ENCODE measurements at regions not wholly inside any gene's neighbourhood (a gene's known extent, or its start where the extent isn't known, plus 50 kb on each side); places are given as distances from the start of the nearest gene placed in this dataset.

DNA sequence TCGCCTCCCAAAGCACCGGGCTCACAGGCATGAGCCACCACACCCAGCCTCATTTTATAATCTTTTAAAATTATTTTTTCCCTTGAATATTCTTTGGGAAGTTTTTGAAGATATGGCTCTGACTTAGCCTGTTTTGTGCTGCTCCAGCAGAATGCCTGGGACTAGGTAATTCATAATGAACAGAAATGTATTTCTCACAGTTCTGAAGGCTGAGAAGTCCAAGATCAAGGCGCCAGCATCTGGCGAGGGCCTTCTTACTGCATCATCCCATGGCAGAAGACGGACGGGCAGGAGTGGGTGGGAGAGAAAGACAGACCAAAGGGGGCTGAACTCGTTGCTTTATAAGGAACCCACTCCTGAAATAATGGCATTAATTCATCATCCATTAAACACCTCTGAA is 99.0 kb upstream of the SLC25A33 start:
- H3K4me1 ChIP-seq (ENCODE audit: control insufficient read depth in 2 of 2, insufficient read depth in 2 of 2, low read length in 2 of 2), result no peaks in the 10 kb centered on the region
- H3K27ac Mint-ChIP-seq, result no peak overlapping the region
- no peaks in the 10 kb centered on the region for H3K9me3 ChIP-seq (ENCODE audit: control insufficient read depth in 2 of 3, low read length in 3 of 3)
- no peaks in the 10 kb centered on the region for H3K36me3 ChIP-seq (ENCODE audit: control insufficient read depth in 2 of 3, insufficient read depth in 3 of 3, low read length in 3 of 3)
- CTCF ChIA-PET, result no interaction called here
- no peak overlapping the region for H3K27ac ChIP-seq (ENCODE audit: low read depth, low read length)
- POLR2A ChIA-PET, result interaction anchor here (0.8 kb wide), 1 partner anchor 12 kb away, joined by 3 read pairs; no protein-coding TSS in a partner anchor
- ATAC-seq, result no peak
- H3K4me3 Mint-ChIP-seq, result no peak overlapping the region
- no peak overlapping the region for H3K4me3 ChIP-seq (ENCODE audit: low read length)
- no peaks in the 10 kb centered on the region for H3K4me1 Mint-ChIP-seq
- no peak for DNase-seq
- H3K9me3 Mint-ChIP-seq, result no peaks in the 10 kb centered on the region
- peaks cover 0 to 49% (median 0%) of the 10 kb centered on the region in 5 donors for H3K27me3 Mint-ChIP-seq
- no peaks in the 10 kb centered on the region for H3K27me3 ChIP-seq (ENCODE audit: control insufficient read depth in 2 of 2, insufficient read depth in 2 of 2, low read length in 2 of 2)
- intact Hi-C loops (cut with micrococcal nuclease), result no loop called here
- no peaks in the 10 kb centered on the region for H3K36me3 Mint-ChIP-seq

DNA sequence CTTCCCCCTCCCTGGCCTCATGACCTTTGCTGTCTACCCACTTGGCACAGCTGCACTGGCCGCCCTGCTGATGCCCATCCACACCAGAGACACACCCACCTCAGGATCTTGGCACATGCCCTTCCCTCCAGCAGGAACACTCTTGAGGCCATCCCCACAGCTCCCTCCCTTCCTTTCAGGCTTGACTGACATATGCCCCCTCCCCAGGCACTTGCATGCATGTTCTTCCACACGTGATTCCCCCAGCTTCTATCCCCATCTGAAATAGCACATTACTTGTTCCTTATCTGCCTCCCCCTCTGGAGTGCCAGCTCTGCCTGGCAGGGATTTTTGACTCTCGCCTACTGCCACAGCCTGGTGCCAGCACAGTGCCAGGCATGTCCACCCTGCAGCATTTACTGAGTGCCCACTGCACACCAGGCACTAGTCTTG is 98.5 kb upstream of the SLC25A33 start:
- no peaks in the 10 kb centered on the region for H3K36me3 Mint-ChIP-seq
- no peak overlapping the region for H3K4me3 Mint-ChIP-seq
- H3K27me3 Mint-ChIP-seq, result peaks cover 0 to 48% (median 0%) of the 10 kb centered on the region in 5 donors
- Histone ChIP-seq H3K36me3 (ENCODE audit: control insufficient read depth in 2 of 3, insufficient read depth in 3 of 3, low read length in 3 of 3) (no peaks in the 10 kb centered on the region), H3K27me3 (ENCODE audit: control insufficient read depth in 2 of 2, insufficient read depth in 2 of 2, low read length in 2 of 2) (no peaks in the 10 kb centered on the region), H3K9me3 (ENCODE audit: control insufficient read depth in 2 of 3, low read length in 3 of 3) (no peaks in the 10 kb centered on the region), H3K27ac (ENCODE audit: low read depth, low read length) (no peak overlapping the region), H3K4me3 (ENCODE audit: low read length) (no peak overlapping the region), H3K4me1 (ENCODE audit: control insufficient read depth in 2 of 2, insufficient read depth in 2 of 2, low read length in 2 of 2) (no peaks in the 10 kb centered on the region)
- H3K27ac Mint-ChIP-seq, result no peak overlapping the region
- no peak for DNase-seq
- no peaks in the 10 kb centered on the region for H3K9me3 Mint-ChIP-seq
- intact Hi-C loops (cut with micrococcal nuclease), result no loop called here
- H3K4me1 Mint-ChIP-seq, result no peaks in the 10 kb centered on the region
- ChIA-PET CTCF (no interaction called here), POLR2A (interaction anchor here (0.8 kb wide), 1 partner anchor 12 kb away, joined by 3 read pairs; no protein-coding TSS in a partner anchor)
- ATAC-seq, result no peak

DNA sequence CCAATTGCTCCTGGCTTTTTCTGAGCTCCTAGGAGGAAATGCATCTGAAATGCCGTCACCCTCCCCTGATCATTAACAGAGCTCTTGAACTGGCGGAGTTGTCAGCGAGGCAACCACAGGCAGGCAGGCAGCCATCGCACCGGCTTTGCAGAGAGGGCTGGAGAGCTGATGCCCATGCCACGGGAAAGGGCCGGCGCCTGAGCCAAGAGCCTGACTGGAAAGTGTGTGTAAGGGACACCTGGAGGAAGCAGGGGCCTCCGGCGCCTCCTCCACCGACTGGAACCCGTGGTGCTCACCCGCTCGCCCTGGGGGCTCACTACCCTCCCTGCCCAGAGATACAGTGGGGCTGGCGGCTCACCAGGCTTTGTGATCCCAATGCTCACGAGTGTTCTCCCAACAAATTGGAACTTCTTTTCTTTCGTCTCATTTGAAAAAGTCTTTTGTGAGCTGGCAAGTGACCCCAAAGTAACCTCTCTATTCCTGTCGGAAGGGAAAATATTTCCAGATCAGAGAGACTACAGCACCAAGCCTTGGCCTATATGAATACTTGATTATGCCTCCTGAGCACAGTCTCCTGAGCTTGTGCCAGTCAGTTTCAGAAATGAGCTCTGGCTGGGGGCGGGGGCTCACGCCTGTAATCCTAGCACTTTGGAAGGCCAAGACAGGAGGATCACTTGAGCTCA is 97.7 kb upstream of the SLC25A33 start:
- POLR2A ChIA-PET, result interaction anchor here (0.6 kb wide), 1 partner anchor 151 kb away, joined by 5 read pairs; no protein-coding TSS in a partner anchor
- CTCF ChIA-PET, result interaction anchor here (1.2 kb wide), 1 partner anchor 13 kb away, joined by 3 read pairs; no protein-coding TSS in a partner anchor

DNA sequence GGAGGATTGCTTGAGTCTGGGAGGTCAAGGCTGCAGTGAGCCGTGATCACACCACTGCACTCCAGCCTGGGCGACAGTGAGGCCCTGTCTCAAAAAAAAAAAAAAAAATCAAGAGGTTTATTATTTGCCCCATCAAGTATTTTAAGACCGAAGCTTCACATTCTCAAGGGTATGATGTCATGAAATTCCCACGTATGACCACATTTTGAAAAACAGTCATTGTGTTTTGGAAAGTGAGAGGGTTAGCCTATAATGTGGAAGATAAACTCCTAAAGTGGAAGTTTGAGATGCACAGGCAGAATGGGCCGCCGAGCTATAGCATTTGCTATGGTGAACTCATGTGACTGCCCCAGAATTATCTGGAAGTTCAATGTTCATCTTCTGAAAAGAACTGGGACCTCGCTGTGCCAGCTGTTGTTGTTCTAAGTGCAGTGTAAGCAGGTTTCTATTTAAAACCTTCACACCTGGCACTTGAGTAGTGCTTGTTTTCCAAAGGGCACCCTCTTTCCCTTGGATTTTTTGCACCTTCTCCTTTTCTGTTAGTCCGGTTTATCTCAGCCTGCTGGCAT is 96.9 kb upstream of the SLC25A33 start:
- intact Hi-C loops (cut with micrococcal nuclease), result no loop called here
- no peak overlapping the region for H3K27ac Mint-ChIP-seq
- ATAC-seq (no peak), DNase-seq (no peak)
- Histone ChIP-seq H3K9me3 (ENCODE audit: control insufficient read depth in 2 of 3, low read length in 3 of 3) (no peaks in the 10 kb centered on the region), H3K4me1 (ENCODE audit: control insufficient read depth in 2 of 2, insufficient read depth in 2 of 2, low read length in 2 of 2) (no peaks in the 10 kb centered on the region), H3K27ac (ENCODE audit: low read depth, low read length) (no peak overlapping the region), H3K4me3 (ENCODE audit: low read length) (no peak overlapping the region), H3K36me3 (ENCODE audit: control insufficient read depth in 2 of 3, insufficient read depth in 3 of 3, low read length in 3 of 3) (no peaks in the 10 kb centered on the region), H3K27me3 (ENCODE audit: control insufficient read depth in 2 of 2, insufficient read depth in 2 of 2, low read length in 2 of 2) (no peaks in the 10 kb centered on the region)
- CTCF ChIA-PET, result interaction anchor here (1.2 kb wide), 1 partner anchor 13 kb away, joined by 3 read pairs; no protein-coding TSS in a partner anchor
- H3K9me3 Mint-ChIP-seq, result no peaks in the 10 kb centered on the region
- no peaks in the 10 kb centered on the region for H3K36me3 Mint-ChIP-seq
- no peak overlapping the region for H3K4me3 Mint-ChIP-seq
- H3K27me3 Mint-ChIP-seq, result peaks cover 0 to 49% (median 0%) of the 10 kb centered on the region in 5 donors
- POLR2A ChIA-PET, result no interaction called here
- H3K4me1 Mint-ChIP-seq, result no peaks in the 10 kb centered on the region

More for the DNA sequence above, 97.7 kb upstream of the SLC25A33 start:
- Histone ChIP-seq H3K9me3 (ENCODE audit: control insufficient read depth in 2 of 3, low read length in 3 of 3) (no peaks in the 10 kb centered on the region), H3K27ac (ENCODE audit: low read depth, low read length) (no peak overlapping the region), H3K27me3 (ENCODE audit: control insufficient read depth in 2 of 2, insufficient read depth in 2 of 2, low read length in 2 of 2) (no peaks in the 10 kb centered on the region), H3K4me3 (ENCODE audit: low read length) (no peak overlapping the region), H3K4me1 (ENCODE audit: control insufficient read depth in 2 of 2, insufficient read depth in 2 of 2, low read length in 2 of 2) (no peaks in the 10 kb centered on the region), H3K36me3 (ENCODE audit: control insufficient read depth in 2 of 3, insufficient read depth in 3 of 3, low read length in 3 of 3) (no peaks in the 10 kb centered on the region)
- ATAC-seq (no peak), DNase-seq (no peak)
- H3K4me3 Mint-ChIP-seq, result no peak overlapping the region
- H3K36me3 Mint-ChIP-seq, result no peaks in the 10 kb centered on the region
- H3K4me1 Mint-ChIP-seq, result no peaks in the 10 kb centered on the region
- peaks cover 0 to 47% (median 0%) of the 10 kb centered on the region in 5 donors for H3K27me3 Mint-ChIP-seq
- intact Hi-C loops (cut with micrococcal nuclease), result no loop called here
- H3K27ac Mint-ChIP-seq, result no peak overlapping the region
- H3K9me3 Mint-ChIP-seq, result no peaks in the 10 kb centered on the region

GRCh38 chr1:9442986-9443385 is 96.3 kb upstream of the SLC25A33 start:
- DNase-seq, result no peak
- POLR2A ChIA-PET, result no interaction called here
- Histone ChIP-seq H3K27me3 (ENCODE audit: control insufficient read depth in 2 of 2, insufficient read depth in 2 of 2, low read length in 2 of 2) (no peaks in the 10 kb centered on the region), H3K9me3 (ENCODE audit: control insufficient read depth in 2 of 3, low read length in 3 of 3) (no peaks in the 10 kb centered on the region), H3K36me3 (ENCODE audit: control insufficient read depth in 2 of 3, insufficient read depth in 3 of 3, low read length in 3 of 3) (no peaks in the 10 kb centered on the region), H3K4me1 (ENCODE audit: control insufficient read depth in 2 of 2, insufficient read depth in 2 of 2, low read length in 2 of 2) (no peaks in the 10 kb centered on the region), H3K27ac (ENCODE audit: low read depth, low read length) (no peak overlapping the region), H3K4me3 (ENCODE audit: low read length) (no peak overlapping the region)
- H3K27ac Mint-ChIP-seq, result peak overlapping the region in 1 of 9 donors; percentile 48
- H3K4me3 Mint-ChIP-seq, result no peak overlapping the region
- no peaks in the 10 kb centered on the region for H3K9me3 Mint-ChIP-seq
- H3K36me3 Mint-ChIP-seq, result no peaks in the 10 kb centered on the region
- H3K27me3 Mint-ChIP-seq, result peaks cover 0 to 52% (median 0%) of the 10 kb centered on the region in 5 donors
- intact Hi-C loops (cut with micrococcal nuclease), result no loop called here
- H3K4me1 Mint-ChIP-seq, result no peaks in the 10 kb centered on the region
- ATAC-seq, result no peak
- CTCF ChIA-PET, result no interaction called here

- POLR2A ChIA-PET, result no interaction called here
Observed at GRCh38 chr1:9443913-9444445, 95.3 kb upstream of the SLC25A33 start.

More at GRCh38 chr1:9443913-9444445, 95.3 kb upstream of the SLC25A33 start:
- Histone ChIP-seq H3K27me3 (ENCODE audit: control insufficient read depth in 2 of 2, insufficient read depth in 2 of 2, low read length in 2 of 2) (no peaks in the 10 kb centered on the region), H3K9me3 (ENCODE audit: control insufficient read depth in 2 of 3, low read length in 3 of 3) (no peaks in the 10 kb centered on the region), H3K27ac (ENCODE audit: low read depth, low read length) (no peak overlapping the region), H3K4me3 (ENCODE audit: low read length) (no peak overlapping the region), H3K36me3 (ENCODE audit: control insufficient read depth in 2 of 3, insufficient read depth in 3 of 3, low read length in 3 of 3) (no peaks in the 10 kb centered on the region), H3K4me1 (ENCODE audit: control insufficient read depth in 2 of 2, insufficient read depth in 2 of 2, low read length in 2 of 2) (no peaks in the 10 kb centered on the region)
- no peaks in the 10 kb centered on the region for H3K9me3 Mint-ChIP-seq
- peaks cover 0 to 54% (median 0%) of the 10 kb centered on the region in 5 donors for H3K27me3 Mint-ChIP-seq
- ATAC-seq (no peak), DNase-seq (no peak)
- H3K27ac Mint-ChIP-seq, result no peak overlapping the region
- CTCF ChIA-PET, result no interaction called here
- no peaks in the 10 kb centered on the region for H3K4me1 Mint-ChIP-seq
- no peaks in the 10 kb centered on the region for H3K36me3 Mint-ChIP-seq
- intact Hi-C loops (cut with micrococcal nuclease), result no loop called here
- H3K4me3 Mint-ChIP-seq, result no peak overlapping the region

Data from naive thymus-derived CD4-positive, alpha-beta T cell (primary cell).